ENCODE measurements at regions not wholly inside any gene's neighbourhood (a gene's known extent, or its start where the extent isn't known, plus 50 kb on each side); places are given as distances from the start of the nearest gene placed in this dataset.

DNA sequence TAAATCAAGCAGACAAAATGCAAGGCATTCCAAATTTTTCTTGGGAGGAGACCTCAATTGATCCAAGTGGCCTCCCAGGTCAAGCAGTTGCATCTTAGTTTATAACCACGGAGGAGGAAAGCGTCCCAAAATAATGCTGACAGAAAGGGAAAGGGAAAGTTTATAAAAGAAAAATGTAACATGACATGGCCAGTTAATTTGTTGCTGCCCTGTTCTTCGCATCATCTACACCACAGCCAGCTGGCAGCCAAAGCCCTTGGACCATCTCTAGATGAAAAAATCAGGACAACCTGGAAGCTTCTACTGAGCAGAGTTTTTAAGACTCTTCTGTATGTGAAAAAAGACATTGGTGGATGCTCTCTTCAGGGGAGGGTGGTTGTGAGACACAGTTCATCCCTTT is 128.8 kb upstream of the FBXL7 start:
- H2AFZ ChIP-seq (ENCODE audit: low read depth, low read length), result no peak overlapping the region
- CTCF ChIA-PET (ENCODE audit: low intra/inter-chr PET ratio), result no interaction called here

DNA sequence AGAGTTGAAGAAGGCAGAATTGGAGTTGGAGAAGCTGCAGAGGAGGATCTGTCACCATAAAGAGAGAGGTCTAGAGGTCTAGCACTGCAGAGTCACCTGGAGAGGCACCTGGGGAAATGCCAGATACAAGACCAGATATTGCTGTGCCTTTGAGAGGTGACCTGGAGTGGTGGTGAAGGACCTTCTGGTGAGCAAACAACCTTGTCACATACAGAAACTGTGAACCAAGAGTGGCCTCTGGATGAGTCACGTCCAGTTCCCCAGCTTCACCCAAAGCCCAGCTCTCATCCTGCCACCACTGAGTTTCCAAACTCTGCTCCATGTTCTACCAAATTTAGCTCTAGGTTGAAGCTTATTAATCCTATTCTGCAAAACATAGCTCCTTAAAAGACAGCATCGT is 131.1 kb upstream of the FBXL7 start:
- POLR2A ChIA-PET, result no interaction called here
- Histone ChIP-seq H3K9me1 (ENCODE audit: control insufficient read depth, insufficient read depth, low read length) (no peaks in the 10 kb centered on the region), H3K36me3 (ENCODE audit: control insufficient read depth, insufficient read depth, low read length) (no peaks in the 10 kb centered on the region), H3K9me3 (replicated peaks; ENCODE audit: control insufficient read depth, insufficient read depth, low read depth, low read length) (peaks cover 2% of the 10 kb centered on the region), H3K79me2 (ENCODE audit: control insufficient read depth, insufficient read depth, low read length) (no peaks in the 10 kb centered on the region), H3K4me3 (no peak overlapping the region), H3K9ac (ENCODE audit: insufficient read depth in 1 of 2, low read depth in 2 of 2, low read length in 2 of 2) (no peak overlapping the region), H3K27me3 (ENCODE audit: control insufficient read depth in 2 of 2, insufficient read depth in 2 of 2, low read length in 2 of 2) (no peaks in the 10 kb centered on the region), H3K4me1 (replicated peaks in 1 of 2; ENCODE audit: control insufficient read depth in 2 of 2, insufficient read depth in 2 of 2, low read length in 2 of 2) (no peaks in the 10 kb centered on the region), H4K20me1 (replicated peaks; ENCODE audit: control insufficient read depth, insufficient read depth, low read length) (no peaks in the 10 kb centered on the region), H3K4me2 (ENCODE audit: insufficient read depth, low read length) (no peak overlapping the region), H3K27ac (ENCODE audit: extremely low read depth, low read depth, low read length) (no peak overlapping the region), H2AFZ (ENCODE audit: low read depth, low read length) (no peak overlapping the region)
- FAIRE-seq (no peak), ATAC-seq (no peak), DNase-seq (ENCODE audit: extremely low read depth in 1 of 4, low spot score in 3 of 4) (no peak)
- WGBS (ENCODE audit: insufficient coverage, low coverage, missing lambda C conversion rate), result 0% methylated on average over 2 of the region's 2 CpGs
- intact Hi-C loops (cut with micrococcal nuclease) (no loop called here), in situ Hi-C loops (cut with MboI) (no loop called here)
- BruUV-seq (replicated peaks), result no TSS peak
- TF ChIP-seq, protein P1, sequence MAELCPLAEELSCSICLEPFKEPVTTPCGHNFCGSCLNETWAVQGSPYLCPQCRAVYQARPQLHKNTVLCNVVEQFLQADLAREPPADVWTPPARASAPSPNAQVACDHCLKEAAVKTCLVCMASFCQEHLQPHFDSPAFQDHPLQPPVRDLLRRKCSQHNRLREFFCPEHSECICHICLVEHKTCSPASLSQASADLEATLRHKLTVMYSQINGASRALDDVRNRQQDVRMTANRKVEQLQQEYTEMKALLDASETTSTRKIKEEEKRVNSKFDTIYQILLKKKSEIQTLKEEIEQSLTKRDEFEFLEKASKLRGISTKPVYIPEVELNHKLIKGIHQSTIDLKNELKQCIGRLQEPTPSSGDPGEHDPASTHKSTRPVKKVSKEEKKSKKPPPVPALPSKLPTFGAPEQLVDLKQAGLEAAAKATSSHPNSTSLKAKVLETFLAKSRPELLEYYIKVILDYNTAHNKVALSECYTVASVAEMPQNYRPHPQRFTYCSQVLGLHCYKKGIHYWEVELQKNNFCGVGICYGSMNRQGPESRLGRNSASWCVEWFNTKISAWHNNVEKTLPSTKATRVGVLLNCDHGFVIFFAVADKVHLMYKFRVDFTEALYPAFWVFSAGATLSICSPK (IDR thresholded peaks at IDR 0.05; ENCODE audit: borderline replicate concordance), result no peak
- TF ChIP-seq, protein P2, sequence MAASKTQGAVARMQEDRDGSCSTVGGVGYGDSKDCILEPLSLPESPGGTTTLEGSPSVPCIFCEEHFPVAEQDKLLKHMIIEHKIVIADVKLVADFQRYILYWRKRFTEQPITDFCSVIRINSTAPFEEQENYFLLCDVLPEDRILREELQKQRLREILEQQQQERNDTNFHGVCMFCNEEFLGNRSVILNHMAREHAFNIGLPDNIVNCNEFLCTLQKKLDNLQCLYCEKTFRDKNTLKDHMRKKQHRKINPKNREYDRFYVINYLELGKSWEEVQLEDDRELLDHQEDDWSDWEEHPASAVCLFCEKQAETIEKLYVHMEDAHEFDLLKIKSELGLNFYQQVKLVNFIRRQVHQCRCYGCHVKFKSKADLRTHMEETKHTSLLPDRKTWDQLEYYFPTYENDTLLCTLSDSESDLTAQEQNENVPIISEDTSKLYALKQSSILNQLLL (CRISPR knock-in tag; IDR thresholded peaks at IDR 0.05; ENCODE audit: borderline replicate concordance), result no peak
- TF ChIP-seq ARHGAP35 (IDR thresholded peaks at IDR 0.05; ENCODE audit: partially characterized antibody) (no peak), WHSC1 (IDR thresholded peaks at IDR 0.05; ENCODE audit: low read length) (no peak)
- TF ChIP-seq, protein P3, sequence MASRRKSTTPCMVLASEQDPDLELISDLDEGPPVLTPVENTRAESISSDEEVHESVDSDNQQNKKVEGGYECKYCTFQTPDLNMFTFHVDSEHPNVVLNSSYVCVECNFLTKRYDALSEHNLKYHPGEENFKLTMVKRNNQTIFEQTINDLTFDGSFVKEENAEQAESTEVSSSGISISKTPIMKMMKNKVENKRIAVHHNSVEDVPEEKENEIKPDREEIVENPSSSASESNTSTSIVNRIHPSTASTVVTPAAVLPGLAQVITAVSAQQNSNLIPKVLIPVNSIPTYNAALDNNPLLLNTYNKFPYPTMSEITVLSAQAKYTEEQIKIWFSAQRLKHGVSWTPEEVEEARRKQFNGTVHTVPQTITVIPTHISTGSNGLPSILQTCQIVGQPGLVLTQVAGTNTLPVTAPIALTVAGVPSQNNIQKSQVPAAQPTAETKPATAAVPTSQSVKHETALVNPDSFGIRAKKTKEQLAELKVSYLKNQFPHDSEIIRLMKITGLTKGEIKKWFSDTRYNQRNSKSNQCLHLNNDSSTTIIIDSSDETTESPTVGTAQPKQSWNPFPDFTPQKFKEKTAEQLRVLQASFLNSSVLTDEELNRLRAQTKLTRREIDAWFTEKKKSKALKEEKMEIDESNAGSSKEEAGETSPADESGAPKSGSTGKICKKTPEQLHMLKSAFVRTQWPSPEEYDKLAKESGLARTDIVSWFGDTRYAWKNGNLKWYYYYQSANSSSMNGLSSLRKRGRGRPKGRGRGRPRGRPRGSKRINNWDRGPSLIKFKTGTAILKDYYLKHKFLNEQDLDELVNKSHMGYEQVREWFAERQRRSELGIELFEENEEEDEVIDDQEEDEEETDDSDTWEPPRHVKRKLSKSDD (conservative IDR thresholded peaks at IDR 0.05; ENCODE audit: low read length), result no peak
- CTCF ChIA-PET (ENCODE audit: low intra/inter-chr PET ratio), result no interaction called here

More for the DNA sequence above, 128.8 kb upstream of the FBXL7 start:
- H3K4me1 ChIP-seq (replicated peaks in 1 of 2; ENCODE audit: control insufficient read depth in 2 of 2, insufficient read depth in 2 of 2, low read length in 2 of 2), result no peaks in the 10 kb centered on the region
- H4K20me1 ChIP-seq (replicated peaks; ENCODE audit: control insufficient read depth, insufficient read depth, low read length), result no peaks in the 10 kb centered on the region
- H3K4me2 ChIP-seq (ENCODE audit: insufficient read depth, low read length), result no peak overlapping the region
- BruUV-seq (replicated peaks), result no TSS peak
- no peaks in the 10 kb centered on the region for H3K36me3 ChIP-seq (ENCODE audit: control insufficient read depth, insufficient read depth, low read length)
- FAIRE-seq (no peak), DNase-seq (ENCODE audit: extremely low read depth in 1 of 4, low spot score in 3 of 4) (no peak), ATAC-seq (no peak)
- H3K9ac ChIP-seq (ENCODE audit: insufficient read depth in 1 of 2, low read depth in 2 of 2, low read length in 2 of 2), result no peak overlapping the region
- H3K27me3 ChIP-seq (ENCODE audit: control insufficient read depth in 2 of 2, insufficient read depth in 2 of 2, low read length in 2 of 2), result no peaks in the 10 kb centered on the region
- in situ Hi-C loops (cut with MboI) (no loop called here), intact Hi-C loops (cut with micrococcal nuclease) (no loop called here)
- no peak overlapping the region for H3K4me3 ChIP-seq
- POLR2A ChIA-PET, result no interaction called here
- TF ChIP-seq NFATC3 (IDR thresholded peaks at IDR 0.05) (no peak), ELF2 (CRISPR knock-in tag; IDR thresholded peaks at IDR 0.05) (no peak), KLF1 (tag; IDR thresholded peaks at IDR 0.05) (no peak), ZNF184 (CRISPR knock-in tag; IDR thresholded peaks at IDR 0.05) (no peak), NCOA1 (IDR thresholded peaks at IDR 0.05; ENCODE audit: low read depth) (no peak)
- no peak overlapping the region for H3K27ac ChIP-seq (ENCODE audit: extremely low read depth, low read depth, low read length)
- no peaks in the 10 kb centered on the region for H3K9me1 ChIP-seq (ENCODE audit: control insufficient read depth, insufficient read depth, low read length)
- H3K9me3 ChIP-seq (replicated peaks; ENCODE audit: control insufficient read depth, insufficient read depth, low read depth, low read length), result peaks cover 2% of the 10 kb centered on the region
- no peaks in the 10 kb centered on the region for H3K79me2 ChIP-seq (ENCODE audit: control insufficient read depth, insufficient read depth, low read length)
- WGBS (ENCODE audit: insufficient coverage, low coverage, missing lambda C conversion rate), result 3% methylated on average over 3 of the region's 3 CpGs

Measured in K562 (cell line).